H9 (cell line): ENCODE measurements at regions not wholly inside any gene's neighbourhood (a gene's known extent, or its start where the extent isn't known, plus 50 kb on each side); places are given as distances from the start of the nearest gene placed in this dataset.
A peak's percentile ranks its signal among the peaks of the same experiment; 100 is the strongest.

Experiments
- DNase-seq: peaks from one replicate; pipeline ENCODE4 v3.0.0-alpha.2; 2017
- H2AFZ ChIP-seq: one replicate; pipeline ENCODE4 v1.6.1; 2013; ENCODE audit warnings: mild to moderate bottlenecking, low read length, control low read depth, moderate library complexity
- H2AK5ac ChIP-seq: 2 replicates; pipeline ENCODE4 v1.6.1; 2013; ENCODE audit warnings: low read length, control low read depth, mixed read lengths; ENCODE audit not compliant: insufficient read length
- H2BK120ac ChIP-seq: one replicate; pipeline ENCODE4 v1.6.1; 2013; ENCODE audit warnings: low read depth, mild to moderate bottlenecking, low read length, control low read depth, inconsistent platforms; ENCODE audit not compliant: poor library complexity, severe bottlenecking
- H2BK12ac ChIP-seq: 2 replicates; pipeline ENCODE4 v1.6.1; 2013; ENCODE audit warnings: low read length, control low read depth, mixed read lengths, low read depth; ENCODE audit not compliant: insufficient read length
- H2BK15ac ChIP-seq: 2 replicates; pipeline ENCODE4 v1.6.1; 2013; ENCODE audit warnings: low read depth, low read length, control low read depth
- H2BK20ac ChIP-seq: one replicate; pipeline ENCODE4 v1.6.1; 2013; ENCODE audit warnings: low read depth, mild to moderate bottlenecking, low read length, control low read depth, inconsistent platforms; ENCODE audit not compliant: poor library complexity, severe bottlenecking
- H2BK5ac ChIP-seq: 2 replicates; pipeline ENCODE4 v1.6.1; 2013; ENCODE audit warnings: low read length, control low read depth, mixed read lengths; ENCODE audit not compliant: insufficient read length
- H3K14ac ChIP-seq: 2 replicates; pipeline ENCODE4 v1.6.1; 2013; ENCODE audit warnings: low read length, control low read depth; ENCODE audit not compliant: insufficient read depth
- H3K18ac ChIP-seq: 2 replicates; pipeline ENCODE4 v1.6.1; 2013; ENCODE audit warnings: low read depth, mild to moderate bottlenecking, mixed read lengths, low read length, control low read depth; ENCODE audit not compliant: insufficient read length
- H3K23ac ChIP-seq: 2 replicates; pipeline ENCODE4 v1.6.1; 2013; ENCODE audit warnings: low read length, control low read depth, mixed read lengths, low read depth; ENCODE audit not compliant: insufficient read length
- H3K23me2 ChIP-seq: 2 replicates; pipeline ENCODE4 v1.6.1; 2013; ENCODE audit warnings: low read depth, mild to moderate bottlenecking, mixed read lengths, low read length, control low read depth; ENCODE audit not compliant: insufficient read length, poor library complexity, severe bottlenecking
- H3K27ac ChIP-seq: 2 replicates; pipeline ENCODE4 v1.5.1; 2013; ENCODE audit warnings: low read length, control low read depth, mixed read lengths, low read depth; ENCODE audit not compliant: insufficient read length
- H3K27me3 ChIP-seq: 2 replicates; pipeline ENCODE4 v1.6.1; 2013; ENCODE audit warnings: low read length, control low read depth, inconsistent platforms; ENCODE audit not compliant: insufficient read depth
- H3K4ac ChIP-seq: 2 replicates; pipeline ENCODE4 v1.6.1; 2013; ENCODE audit warnings: low read depth, mild to moderate bottlenecking, control low read depth, inconsistent platforms, low read length, moderate library complexity
- H3K4me1 ChIP-seq: 2 replicates; pipeline ENCODE4 v1.6.1; 2013; ENCODE audit warnings: low read length, control low read depth, inconsistent platforms; ENCODE audit not compliant: insufficient read depth
- H3K4me2 ChIP-seq: 2 replicates; pipeline ENCODE4 v1.6.1; 2013; ENCODE audit warnings: low read length, control low read depth, mixed read lengths; ENCODE audit not compliant: insufficient read length, insufficient read depth
- H3K56ac ChIP-seq: 2 replicates; pipeline ENCODE4 v1.6.1; 2013; ENCODE audit warnings: low read depth, mild to moderate bottlenecking, mixed read lengths, low read length, control low read depth; ENCODE audit not compliant: insufficient read length
- H3K79me1 ChIP-seq: 2 replicates; pipeline ENCODE4 v1.6.1; 2013; ENCODE audit warnings: low read depth, mild to moderate bottlenecking, moderate library complexity, low read length, control low read depth, inconsistent platforms; ENCODE audit not compliant: insufficient read depth, poor library complexity, severe bottlenecking
- H3K79me2 ChIP-seq: 2 replicates; pipeline ENCODE4 v1.6.1; 2013; ENCODE audit warnings: low read length, control low read depth, inconsistent platforms; ENCODE audit not compliant: insufficient read depth
- H3K9ac ChIP-seq: 2 replicates; pipeline ENCODE4 v1.6.1; 2013; ENCODE audit warnings: low read length, control low read depth, mixed read lengths; ENCODE audit not compliant: insufficient read length; ENCODE audit errors: extremely low read depth
- H3K9me3 ChIP-seq: one replicate; pipeline ENCODE4 v1.6.1; 2013; ENCODE audit warnings: low read depth, low read length, inconsistent platforms; ENCODE audit not compliant: control insufficient read depth
- H3T11ph ChIP-seq: one replicate; pipeline ENCODE4 v1.6.1; 2013; ENCODE audit warnings: mild to moderate bottlenecking, low read length, control low read depth, inconsistent platforms
- H4K20me1 ChIP-seq: one replicate; pipeline ENCODE4 v1.6.1; 2013; ENCODE audit not compliant: control insufficient read depth, insufficient read length, insufficient read depth
- H4K5ac ChIP-seq: 2 replicates; pipeline ENCODE4 v1.6.1; 2013; ENCODE audit warnings: low read depth, mild to moderate bottlenecking, mixed read lengths, low read length, control low read depth; ENCODE audit not compliant: insufficient read length
- H4K8ac ChIP-seq: replicated peaks from 2 replicates; pipeline ENCODE4 v1.6.1; 2013; ENCODE audit warnings: low read length, control low read depth, mixed read lengths, low read depth; ENCODE audit not compliant: insufficient read length
- H4K91ac ChIP-seq: 2 replicates; pipeline ENCODE4 v1.6.1; 2013; ENCODE audit warnings: low read depth, mild to moderate bottlenecking, moderate library complexity, mixed read lengths, low read length, control low read depth; ENCODE audit not compliant: insufficient read length
- H3K27ac Mint-ChIP-seq, 3 experiments: 2 replicates in 2 of 3; 3 replicates in 1 of 3; pipeline ENCODE4 v1.8.0; 2020 to 2021; ENCODE audit warnings: mixed read lengths in 3 of 3, mild to moderate bottlenecking in 1 of 3, moderate library complexity in 1 of 3
- H3K27me3 Mint-ChIP-seq: 2 replicates; pipeline ENCODE4 v1.8.0; 2021; ENCODE audit warnings: low read depth, mild to moderate bottlenecking, moderate library complexity, mixed read lengths
- H3K36me3 Mint-ChIP-seq, 3 experiments: 2 replicates in 2 of 3; 3 replicates in 1 of 3; pipeline ENCODE4 v1.8.0; 2020 to 2021; ENCODE audit warnings: low read depth in 3 of 3, mixed read lengths in 3 of 3; ENCODE audit not compliant: insufficient read depth in 1 of 3
- H3K4me1 Mint-ChIP-seq, 2 experiments: 2 replicates each; pipeline ENCODE4 v1.8.0; 2020; ENCODE audit warnings: mixed read lengths in 2 of 2
- H3K4me3 Mint-ChIP-seq, 2 experiments: 2 replicates in 1 of 2; 3 replicates in 1 of 2; pipeline ENCODE4 v1.8.0; 2020 to 2021; ENCODE audit warnings: mild to moderate bottlenecking in 2 of 2, mixed read lengths in 2 of 2, moderate library complexity in 1 of 2
- H3K9me3 Mint-ChIP-seq, 2 experiments: 2 replicates in 1 of 2; 3 replicates in 1 of 2; pipeline ENCODE4 v1.8.0; 2020; ENCODE audit warnings: mild to moderate bottlenecking in 2 of 2, mixed read lengths in 2 of 2, moderate library complexity in 1 of 2
- WGBS: extraction: QIAGEN DNeasy Blood & Tissue Kit; methylation state at CpG from one replicate; pipeline ENCODE4 v1.1.7; 2013; ENCODE audit warnings: missing lambda C conversion rate, low lambda C conversion rate, mixed read lengths; ENCODE audit not compliant: insufficient read length; ENCODE audit errors: extremely low coverage; 5-methylcytosine and 5-hydroxymethylcytosine counted together
- TF ChIP-seq, protein P1 (sequence below): fragments of 200-600 bp; sonication (generic); conservative IDR thresholded peaks from 3 replicates; pipeline ENCODE4 v1.8.0; 2021; ENCODE audit warnings: antibody characterized with exemption, mild to moderate bottlenecking

DNA sequence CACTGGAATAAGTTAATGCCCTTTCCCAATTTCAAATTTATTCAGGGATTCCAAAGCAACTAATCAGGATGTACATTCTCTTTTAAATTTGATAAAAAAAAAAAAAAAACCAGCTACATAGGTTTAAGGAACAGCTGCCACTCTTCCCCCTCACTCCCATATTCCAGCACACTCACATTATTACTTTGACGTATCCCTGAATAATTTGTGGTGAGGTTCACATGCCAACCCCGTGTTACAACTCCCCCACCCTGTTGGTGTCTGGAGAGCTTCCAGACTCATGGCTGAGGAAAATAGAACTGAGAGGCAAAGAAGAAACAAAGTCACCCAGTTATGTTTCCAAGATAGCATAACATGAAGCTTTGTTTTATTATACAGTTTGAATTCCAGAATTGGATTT, 300.5 kb upstream of the MME start:
- WGBS, result no CpG with 5 or more reads among the region's 2 CpGs
- H4K8ac ChIP-seq, result no peak overlapping the region
- no peaks in the 10 kb centered on the region for H3K79me2 ChIP-seq
- H3K27ac ChIP-seq, result no peak overlapping the region
- TF ChIP-seq, protein P1, sequence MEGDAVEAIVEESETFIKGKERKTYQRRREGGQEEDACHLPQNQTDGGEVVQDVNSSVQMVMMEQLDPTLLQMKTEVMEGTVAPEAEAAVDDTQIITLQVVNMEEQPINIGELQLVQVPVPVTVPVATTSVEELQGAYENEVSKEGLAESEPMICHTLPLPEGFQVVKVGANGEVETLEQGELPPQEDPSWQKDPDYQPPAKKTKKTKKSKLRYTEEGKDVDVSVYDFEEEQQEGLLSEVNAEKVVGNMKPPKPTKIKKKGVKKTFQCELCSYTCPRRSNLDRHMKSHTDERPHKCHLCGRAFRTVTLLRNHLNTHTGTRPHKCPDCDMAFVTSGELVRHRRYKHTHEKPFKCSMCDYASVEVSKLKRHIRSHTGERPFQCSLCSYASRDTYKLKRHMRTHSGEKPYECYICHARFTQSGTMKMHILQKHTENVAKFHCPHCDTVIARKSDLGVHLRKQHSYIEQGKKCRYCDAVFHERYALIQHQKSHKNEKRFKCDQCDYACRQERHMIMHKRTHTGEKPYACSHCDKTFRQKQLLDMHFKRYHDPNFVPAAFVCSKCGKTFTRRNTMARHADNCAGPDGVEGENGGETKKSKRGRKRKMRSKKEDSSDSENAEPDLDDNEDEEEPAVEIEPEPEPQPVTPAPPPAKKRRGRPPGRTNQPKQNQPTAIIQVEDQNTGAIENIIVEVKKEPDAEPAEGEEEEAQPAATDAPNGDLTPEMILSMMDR, result no peak
- H2BK5ac ChIP-seq, result no peak overlapping the region
- H2BK15ac ChIP-seq, result no peak overlapping the region
- no peak overlapping the region for H3K14ac ChIP-seq
- H3K23me2 ChIP-seq, result no peaks in the 10 kb centered on the region
- Mint-ChIP-seq H3K4me3 (no peak overlapping the region), H3K27me3 (no peaks in the 10 kb centered on the region), H3K4me1 (peaks cover 14 to 19% of the 10 kb centered on the region in 2 experiments), H3K9me3 (no peaks in the 10 kb centered on the region), H3K27ac (peak overlapping the region in 1 of 3 experiments; percentile 67; a peak in 1 of 7 replicates), H3K36me3 (no peaks in the 10 kb centered on the region)
- H4K5ac ChIP-seq, result no peak overlapping the region
- H4K91ac ChIP-seq, result no peak overlapping the region
- H3K4ac ChIP-seq, result no peak overlapping the region
- H3K56ac ChIP-seq, result no peak overlapping the region
- no peaks in the 10 kb centered on the region for H3K9me3 ChIP-seq
- no peaks in the 10 kb centered on the region for H4K20me1 ChIP-seq
- H2AFZ ChIP-seq, result no peak overlapping the region
- no peak overlapping the region for H3K4me2 ChIP-seq
- no peak overlapping the region for H2BK120ac ChIP-seq
- peaks cover 2% of the 10 kb centered on the region; the same call in 1 of the 2 replicates for H3K4me1 ChIP-seq
- no peak overlapping the region for H2AK5ac ChIP-seq
- no peak overlapping the region for H3K9ac ChIP-seq
- no peak overlapping the region for H3K18ac ChIP-seq
- DNase-seq, result no peak
- no peaks in the 10 kb centered on the region for H3K27me3 ChIP-seq
- no peak overlapping the region for H2BK12ac ChIP-seq
- no peak overlapping the region for H2BK20ac ChIP-seq
- no peaks in the 10 kb centered on the region for H3K79me1 ChIP-seq
- no peak overlapping the region for H3T11ph ChIP-seq
- H3K23ac ChIP-seq, result no peak overlapping the region
